ENCODE measurements at regions not wholly inside any gene's neighbourhood (a gene's known extent, or its start where the extent isn't known, plus 50 kb on each side); places are given as distances from the start of the nearest gene placed in this dataset.

DNA sequence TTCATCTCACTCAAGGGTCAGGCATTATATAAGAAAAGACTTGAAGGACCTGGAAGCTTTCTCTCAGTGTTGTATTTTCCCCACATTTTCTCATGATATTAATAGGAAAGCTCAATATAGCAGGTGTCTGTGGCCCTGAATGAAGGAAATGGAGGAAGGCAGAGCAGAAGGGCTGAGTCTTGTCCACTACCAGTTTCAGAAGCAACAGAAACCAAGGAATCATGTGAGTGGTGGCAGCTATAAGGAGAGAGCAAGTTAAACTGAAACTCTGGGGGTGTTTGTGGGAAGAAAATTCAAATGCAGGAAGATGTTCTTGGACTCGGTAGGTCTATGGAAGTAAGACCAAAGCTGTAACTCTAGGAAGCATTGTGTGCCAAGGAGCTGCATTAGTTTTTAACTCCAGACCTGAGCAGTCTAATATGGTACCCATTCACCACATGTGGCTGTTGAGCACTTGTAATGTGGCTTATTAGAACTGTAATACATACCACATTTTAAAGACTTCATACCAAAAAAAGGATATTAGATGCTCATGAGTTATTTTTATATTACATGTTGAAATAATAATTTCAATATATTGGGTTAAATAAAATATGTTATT is 278.8 kb upstream of the GADL1 start:
- Histone ChIP-seq H3K4me3 (IDR thresholded peaks at IDR 0.05; ENCODE audit: insufficient read depth, low read depth, low read length) (no peak overlapping the region), H3K79me2 (ENCODE audit: insufficient read depth, low read depth) (no peaks in the 10 kb centered on the region), H3K9ac (no peak overlapping the region), H3K27ac (no peak overlapping the region), H3K4me1 (ENCODE audit: low read depth, poor library complexity, severe bottlenecking) (no peaks in the 10 kb centered on the region), H3K36me3 (ENCODE audit: insufficient read depth) (no peaks in the 10 kb centered on the region), H3K27me3 (ENCODE audit: insufficient read depth, low read depth) (no peaks in the 10 kb centered on the region), H3K4me2 (no peak overlapping the region), H2AFZ (ENCODE audit: low read depth) (no peak overlapping the region), H4K20me1 (ENCODE audit: insufficient read depth) (no peaks in the 10 kb centered on the region)
- TF ChIP-seq, protein P1, sequence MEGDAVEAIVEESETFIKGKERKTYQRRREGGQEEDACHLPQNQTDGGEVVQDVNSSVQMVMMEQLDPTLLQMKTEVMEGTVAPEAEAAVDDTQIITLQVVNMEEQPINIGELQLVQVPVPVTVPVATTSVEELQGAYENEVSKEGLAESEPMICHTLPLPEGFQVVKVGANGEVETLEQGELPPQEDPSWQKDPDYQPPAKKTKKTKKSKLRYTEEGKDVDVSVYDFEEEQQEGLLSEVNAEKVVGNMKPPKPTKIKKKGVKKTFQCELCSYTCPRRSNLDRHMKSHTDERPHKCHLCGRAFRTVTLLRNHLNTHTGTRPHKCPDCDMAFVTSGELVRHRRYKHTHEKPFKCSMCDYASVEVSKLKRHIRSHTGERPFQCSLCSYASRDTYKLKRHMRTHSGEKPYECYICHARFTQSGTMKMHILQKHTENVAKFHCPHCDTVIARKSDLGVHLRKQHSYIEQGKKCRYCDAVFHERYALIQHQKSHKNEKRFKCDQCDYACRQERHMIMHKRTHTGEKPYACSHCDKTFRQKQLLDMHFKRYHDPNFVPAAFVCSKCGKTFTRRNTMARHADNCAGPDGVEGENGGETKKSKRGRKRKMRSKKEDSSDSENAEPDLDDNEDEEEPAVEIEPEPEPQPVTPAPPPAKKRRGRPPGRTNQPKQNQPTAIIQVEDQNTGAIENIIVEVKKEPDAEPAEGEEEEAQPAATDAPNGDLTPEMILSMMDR (conservative IDR thresholded peaks at IDR 0.05; ENCODE audit: low read depth, low read length) = no peak

DNA sequence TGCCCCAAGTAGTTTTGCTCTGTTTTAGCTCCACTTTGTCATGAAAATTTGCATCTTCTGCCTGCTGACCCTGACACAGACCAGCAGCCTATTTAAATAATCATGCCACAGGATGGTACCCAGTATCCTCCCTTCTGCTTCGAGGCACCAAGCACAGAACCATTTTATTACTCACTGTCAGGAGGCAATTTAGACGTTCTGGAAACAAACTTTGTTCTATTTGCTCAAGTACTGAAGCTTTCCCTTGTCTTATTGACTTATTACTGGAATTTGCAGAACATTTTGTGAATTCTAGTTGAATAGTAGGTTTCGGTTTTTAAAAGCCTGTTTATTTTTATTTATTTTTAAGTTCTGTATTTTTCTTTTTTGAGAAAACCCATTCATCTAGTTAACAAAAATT is 279.6 kb upstream of the GADL1 start:
- TF ChIP-seq, protein P1 (conservative IDR thresholded peaks at IDR 0.05; ENCODE audit: low read depth, low read length) = no peak
- H3K4me2 ChIP-seq = no peak overlapping the region
- no peak overlapping the region for H3K9ac ChIP-seq
- no peaks in the 10 kb centered on the region for H4K20me1 ChIP-seq (ENCODE audit: insufficient read depth)
- H3K79me2 ChIP-seq (ENCODE audit: insufficient read depth, low read depth) = no peaks in the 10 kb centered on the region
- H3K4me1 ChIP-seq (ENCODE audit: low read depth, poor library complexity, severe bottlenecking) = no peaks in the 10 kb centered on the region
- no peaks in the 10 kb centered on the region for H3K27me3 ChIP-seq (ENCODE audit: insufficient read depth, low read depth)
- H3K27ac ChIP-seq = no peak overlapping the region
- H2AFZ ChIP-seq (ENCODE audit: low read depth) = no peak overlapping the region
- H3K36me3 ChIP-seq (ENCODE audit: insufficient read depth) = no peaks in the 10 kb centered on the region
- H3K4me3 ChIP-seq (IDR thresholded peaks at IDR 0.05; ENCODE audit: insufficient read depth, low read depth, low read length) = no peak overlapping the region

DNA sequence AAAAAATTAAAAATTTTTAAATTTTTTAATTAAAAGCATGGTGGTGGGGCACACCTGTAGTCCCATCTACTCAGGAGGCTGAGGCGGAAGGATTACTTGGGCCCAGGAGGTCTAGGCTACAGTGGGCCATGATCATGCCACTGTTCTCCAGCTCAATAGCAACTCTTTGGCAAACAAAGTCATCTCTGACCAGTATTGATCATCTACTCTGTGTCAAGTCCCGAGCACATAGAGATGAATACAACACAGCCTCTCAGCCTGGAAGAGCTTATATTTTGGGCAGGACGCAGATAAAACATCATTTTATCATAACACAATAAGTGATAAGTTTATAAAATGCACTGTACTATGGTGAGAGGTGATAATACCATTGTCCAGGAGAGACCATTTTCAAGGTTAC is 281.6 kb upstream of the GADL1 start:
- no peak overlapping the region for H3K4me2 ChIP-seq
- H2AFZ ChIP-seq (ENCODE audit: low read depth) = no peak overlapping the region
- H3K9ac ChIP-seq = no peak overlapping the region
- H3K27ac ChIP-seq = no peak overlapping the region
- H3K36me3 ChIP-seq (ENCODE audit: insufficient read depth) = no peaks in the 10 kb centered on the region
- H3K79me2 ChIP-seq (ENCODE audit: insufficient read depth, low read depth) = no peaks in the 10 kb centered on the region
- no peaks in the 10 kb centered on the region for H4K20me1 ChIP-seq (ENCODE audit: insufficient read depth)
- TF ChIP-seq, protein P1 (conservative IDR thresholded peaks at IDR 0.05; ENCODE audit: low read depth, low read length) = no peak
- no peak overlapping the region for H3K4me3 ChIP-seq (IDR thresholded peaks at IDR 0.05; ENCODE audit: insufficient read depth, low read depth, low read length)
- H3K4me1 ChIP-seq (ENCODE audit: low read depth, poor library complexity, severe bottlenecking) = no peaks in the 10 kb centered on the region
- H3K27me3 ChIP-seq (ENCODE audit: insufficient read depth, low read depth) = no peaks in the 10 kb centered on the region

DNA sequence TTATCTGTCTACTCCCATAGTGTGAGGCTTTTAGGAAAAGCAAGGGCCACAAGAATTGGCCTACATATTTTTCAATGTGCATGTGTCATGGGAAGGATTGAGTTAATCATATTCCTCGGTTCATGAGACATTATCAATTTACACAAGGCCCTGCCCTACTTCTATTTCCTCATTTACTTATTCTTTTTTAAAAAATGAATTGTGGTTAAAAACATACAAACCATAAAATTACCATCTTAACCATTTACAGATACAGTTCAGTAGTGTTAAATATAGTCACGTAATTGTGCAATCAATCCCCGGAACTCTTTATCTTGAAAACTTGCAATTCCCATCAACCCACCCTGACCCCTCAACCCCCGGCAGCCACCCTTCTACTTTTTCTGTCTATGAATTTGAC is 284.0 kb upstream of the GADL1 start:
- H3K4me2 ChIP-seq = no peak overlapping the region
- TF ChIP-seq, protein P1 (conservative IDR thresholded peaks at IDR 0.05; ENCODE audit: low read depth, low read length) = no peak
- no peaks in the 10 kb centered on the region for H3K27me3 ChIP-seq (ENCODE audit: insufficient read depth, low read depth)
- no peaks in the 10 kb centered on the region for H3K4me1 ChIP-seq (ENCODE audit: low read depth, poor library complexity, severe bottlenecking)
- H3K36me3 ChIP-seq (ENCODE audit: insufficient read depth) = no peaks in the 10 kb centered on the region
- H3K9ac ChIP-seq = no peak overlapping the region
- no peak overlapping the region for H3K27ac ChIP-seq
- no peaks in the 10 kb centered on the region for H4K20me1 ChIP-seq (ENCODE audit: insufficient read depth)
- no peaks in the 10 kb centered on the region for H3K79me2 ChIP-seq (ENCODE audit: insufficient read depth, low read depth)
- H2AFZ ChIP-seq (ENCODE audit: low read depth) = no peak overlapping the region
- no peak overlapping the region for H3K4me3 ChIP-seq (IDR thresholded peaks at IDR 0.05; ENCODE audit: insufficient read depth, low read depth, low read length)
